ENCODE measurements at regions not wholly inside any gene's neighbourhood (a gene's known extent, or its start where the extent isn't known, plus 50 kb on each side); places are given as distances from the start of the nearest gene placed in this dataset.
"Not testable (repeated sequence)": the region's sequence is repeated elsewhere in the genome, so short reads cannot be mapped to it uniquely, and the experiment has no call there.

DNA sequence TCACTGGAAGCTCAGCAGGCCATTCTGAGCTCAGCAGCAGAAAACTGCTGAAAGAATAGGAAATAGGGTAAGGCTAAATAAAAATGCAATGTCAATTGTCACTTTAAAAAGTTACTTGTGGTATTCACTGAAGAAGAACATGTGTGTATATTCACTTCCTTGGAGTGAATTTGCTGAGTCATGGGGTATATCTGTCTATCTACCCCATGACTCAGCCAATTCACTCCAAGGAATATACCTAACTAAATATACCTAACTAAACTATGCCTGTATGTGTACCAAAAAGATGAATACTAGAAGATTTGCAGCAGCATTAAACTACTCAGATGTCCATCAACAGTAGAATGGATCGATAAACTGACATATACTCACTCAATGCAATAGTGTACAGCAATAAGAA lies 69.5 kb upstream of the KCNAB1 start:
- peak; percentile 49 for DNase-seq

DNA sequence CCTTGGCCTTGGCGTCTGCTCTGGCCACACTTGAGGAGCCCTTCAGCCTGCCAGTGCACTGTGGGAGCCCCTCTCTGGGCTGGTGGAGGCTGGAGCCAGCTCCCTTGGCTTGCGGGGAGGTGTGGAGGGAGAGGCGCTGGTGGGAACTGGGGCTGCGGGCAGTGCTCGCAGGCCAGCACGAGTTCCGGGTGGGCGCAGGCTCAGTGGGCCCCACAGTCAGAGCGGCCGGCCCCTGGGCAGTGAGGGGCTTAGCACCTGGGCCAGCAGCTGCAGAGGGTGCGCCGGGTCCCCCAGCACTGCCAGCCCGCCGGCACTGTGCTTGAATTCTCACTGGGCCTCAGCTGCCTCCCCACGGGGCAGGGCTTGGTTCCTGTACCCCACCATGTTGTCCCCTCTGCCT lies 68.7 kb upstream of the KCNAB1 start:
- no peak for DNase-seq

DNA sequence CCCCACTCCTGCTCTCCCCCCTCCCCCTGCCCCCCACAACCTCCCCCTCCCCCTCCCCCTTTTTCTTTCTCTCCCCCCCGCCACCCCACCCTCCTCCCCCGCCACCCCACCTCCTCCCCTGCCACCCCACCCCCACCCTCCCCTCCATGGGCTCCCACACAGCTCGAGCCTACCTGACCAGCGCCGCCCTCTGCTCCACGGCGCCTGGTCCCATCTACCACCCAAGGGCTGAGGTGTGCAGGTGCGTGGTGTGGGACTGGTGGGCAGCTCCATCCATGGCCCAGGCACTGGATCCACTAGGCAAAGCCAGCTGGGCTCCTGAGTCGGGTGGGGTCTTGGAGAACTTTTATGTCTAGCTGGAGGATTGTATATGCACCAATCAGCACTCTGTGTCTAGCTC lies 68.3 kb upstream of the KCNAB1 start:
- no peak for DNase-seq

DNA sequence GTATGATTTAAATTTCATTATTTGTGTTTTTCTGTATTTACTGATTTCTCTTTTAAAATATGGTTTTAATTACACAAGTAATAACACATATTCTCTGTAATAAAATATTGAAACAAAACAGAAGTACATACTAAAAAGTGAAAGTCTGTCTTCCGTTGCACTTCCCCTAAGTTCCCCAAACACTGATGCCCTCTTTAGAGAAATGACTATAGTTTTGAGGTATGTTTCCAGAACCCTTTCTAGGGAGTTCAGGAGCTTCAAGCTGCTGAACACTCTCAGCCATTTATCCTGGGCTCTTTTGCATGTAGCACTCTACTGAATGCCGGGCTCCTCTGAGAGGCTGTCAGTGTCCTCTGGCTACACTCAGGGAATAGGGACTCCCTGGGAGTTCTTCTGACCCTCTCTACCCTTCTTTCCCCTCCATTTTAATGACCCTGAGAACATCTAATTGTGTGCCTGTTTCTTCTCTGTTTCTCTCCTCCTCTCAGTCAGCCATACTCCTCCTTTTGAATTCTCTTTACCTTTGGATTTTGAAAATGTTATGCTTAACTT lies 60.4 kb upstream of the KCNAB1 start:
- DNase-seq = peak; percentile 2

DNA sequence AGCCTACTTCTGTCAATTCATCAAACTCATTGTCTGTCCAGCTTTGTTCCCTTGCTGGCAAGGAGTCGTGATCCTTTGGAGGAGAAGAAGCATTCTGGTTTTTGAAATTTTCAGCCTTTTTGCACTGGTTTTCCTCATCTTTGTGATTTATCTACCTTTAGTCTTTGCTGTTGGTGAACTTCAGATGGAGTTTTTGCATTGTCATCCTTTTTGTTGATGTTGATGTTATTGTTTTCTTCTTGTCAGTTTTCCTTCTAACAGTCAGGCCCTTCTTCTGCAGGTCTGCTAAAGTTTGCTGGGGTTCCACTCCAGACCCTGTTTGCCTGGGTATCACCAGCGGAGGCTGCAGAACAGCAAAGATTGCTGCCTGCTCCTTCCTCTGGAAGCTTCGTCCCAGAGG lies 52.2 kb upstream of the KCNAB1 start:
- DNase-seq = not testable (repeated sequence)

DNA sequence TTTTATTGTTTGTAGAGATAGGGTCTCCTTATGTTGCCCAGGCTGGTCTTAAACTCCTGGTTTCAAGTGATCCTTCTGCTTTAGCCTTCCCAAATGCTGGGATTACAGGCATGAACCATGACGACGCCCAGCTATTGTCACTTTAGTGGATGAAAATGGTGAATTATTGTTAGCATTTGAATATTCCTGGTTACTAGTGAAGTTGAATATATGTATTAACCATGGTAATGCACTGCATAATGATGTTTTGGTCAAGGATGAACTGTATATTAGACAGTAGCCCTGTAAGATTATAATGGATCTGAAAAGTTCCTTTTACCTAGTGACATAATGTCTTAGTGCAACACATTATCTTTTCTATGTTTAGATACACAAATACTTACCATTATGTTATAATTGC lies 50.4 kb upstream of the KCNAB1 start:
- DNase-seq = no peak

Data from OCI-M1 (cell line).